KMS-11 (cell line): ENCODE measurements at regions not wholly inside any gene's neighbourhood (a gene's known extent, or its start where the extent isn't known, plus 50 kb on each side); places are given as distances from the start of the nearest gene placed in this dataset.

ENCODE experiments used
- H2AFZ ChIP-seq: fragments of 200-600 bp; sonication (generic); 2 replicates; pipeline ENCODE4 v1.6.1; 2016; ENCODE audit warnings: antibody characterized with exemption, mixed run types, low read depth
- H3K27ac ChIP-seq: fragments of 200-600 bp; sonication (generic); 2 replicates; pipeline ENCODE4 v1.6.1; 2016; ENCODE audit warnings: mild to moderate bottlenecking, mixed run types
- H3K27me3 ChIP-seq: fragments of 200-600 bp; sonication (generic); 2 replicates; pipeline ENCODE4 v1.6.1; 2017; ENCODE audit warnings: mild to moderate bottlenecking, low read depth, mixed run types, moderate library complexity; ENCODE audit not compliant: insufficient read depth
- H3K36me3 ChIP-seq: fragments of 200-600 bp; sonication (generic); 2 replicates; pipeline ENCODE4 v1.6.1; 2017; ENCODE audit warnings: mild to moderate bottlenecking, mixed run types; ENCODE audit not compliant: insufficient read depth
- H3K4me1 ChIP-seq: fragments of 200-600 bp; sonication (generic); 2 replicates; pipeline ENCODE4 v1.6.1; 2016; ENCODE audit warnings: mild to moderate bottlenecking, low read depth, mixed run types; ENCODE audit not compliant: poor library complexity, severe bottlenecking
- H3K4me2 ChIP-seq: fragments of 200-600 bp; sonication (generic); 2 replicates; pipeline ENCODE4 v1.7.0; 2016; ENCODE audit warnings: mild to moderate bottlenecking, mixed run types
- H3K4me3 ChIP-seq: fragments of 200-600 bp; sonication (generic); IDR thresholded peaks from 2 replicates; pipeline ENCODE4 v1.6.1; 2017; ENCODE audit warnings: low read depth, low read length, mixed read lengths; ENCODE audit not compliant: insufficient read depth
- H3K79me2 ChIP-seq: fragments of 200-600 bp; sonication (generic); 2 replicates; pipeline ENCODE4 v1.6.1; 2016; ENCODE audit warnings: low read depth, mixed run types; ENCODE audit not compliant: insufficient read depth
- H3K9ac ChIP-seq: fragments of 200-600 bp; sonication (generic); 2 replicates; pipeline ENCODE4 v1.6.1; 2016; ENCODE audit warnings: mild to moderate bottlenecking, mixed run types
- H4K20me1 ChIP-seq: fragments of 200-600 bp; sonication (generic); 2 replicates; pipeline ENCODE4 v1.6.1; 2016; ENCODE audit warnings: mild to moderate bottlenecking, mixed run types; ENCODE audit not compliant: insufficient read depth
- CTCF ChIP-seq: fragments of 200-600 bp; sonication (generic); conservative IDR thresholded peaks from 2 replicates; pipeline ENCODE4 v1.6.1; 2017; ENCODE audit warnings: low read depth, mild to moderate bottlenecking, antibody characterized with exemption, low read length, moderate library complexity, mixed read lengths

DNA sequence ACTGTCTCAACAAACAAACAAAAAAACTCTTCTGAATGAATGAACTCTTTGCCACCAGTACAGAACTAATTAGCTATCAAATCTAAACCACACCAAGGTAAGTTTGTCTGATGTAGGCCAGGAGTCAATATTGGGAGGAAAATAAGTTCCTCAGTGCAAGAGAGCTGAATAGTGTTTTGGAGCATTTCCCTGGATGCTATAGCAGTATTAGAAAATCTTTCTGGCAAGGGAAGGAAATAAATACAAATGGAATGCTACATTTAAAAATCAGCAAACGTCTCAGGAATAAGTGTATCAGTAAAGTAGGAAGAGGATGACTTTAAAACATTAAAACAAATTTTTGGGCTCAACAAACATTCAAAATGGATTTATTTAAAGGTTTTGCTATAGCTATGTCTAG is 81.3 kb upstream of the TMTC4 start:
- TF ChIP-seq CTCF = no peak
- Histone ChIP-seq H2AFZ (no peak overlapping the region), H3K27me3 (no peaks in the 10 kb centered on the region), H4K20me1 (no peaks in the 10 kb centered on the region), H3K36me3 (no peaks in the 10 kb centered on the region), H3K9ac (no peak overlapping the region), H3K4me1 (no peaks in the 10 kb centered on the region), H3K27ac (no peak overlapping the region), H3K79me2 (no peaks in the 10 kb centered on the region), H3K4me2 (no peak overlapping the region), H3K4me3 (no peak overlapping the region)

GRCh38 chr13:100754459-100754858 is 79.9 kb upstream of the TMTC4 start:
- no peak overlapping the region for H3K4me3 ChIP-seq
- H3K79me2 ChIP-seq = no peaks in the 10 kb centered on the region
- H3K9ac ChIP-seq = no peak overlapping the region
- no peak overlapping the region for H3K4me2 ChIP-seq
- no peak overlapping the region for H3K27ac ChIP-seq
- H2AFZ ChIP-seq = no peak overlapping the region
- no peaks in the 10 kb centered on the region for H3K27me3 ChIP-seq
- TF ChIP-seq CTCF = no peak
- no peaks in the 10 kb centered on the region for H3K36me3 ChIP-seq
- no peaks in the 10 kb centered on the region for H3K4me1 ChIP-seq
- H4K20me1 ChIP-seq = no peaks in the 10 kb centered on the region

GRCh38 chr13:100753376-100753775 is 78.8 kb upstream of the TMTC4 start:
- Histone ChIP-seq H3K27ac (no peak overlapping the region), H4K20me1 (no peaks in the 10 kb centered on the region)

GRCh38 chr13:100751826-100752225 is 77.2 kb upstream of the TMTC4 start:
- Histone ChIP-seq H4K20me1 (no peaks in the 10 kb centered on the region), H3K9ac (no peak overlapping the region), H3K4me1 (no peaks in the 10 kb centered on the region), H2AFZ (no peak overlapping the region), H3K4me2 (no peak overlapping the region), H3K79me2 (no peaks in the 10 kb centered on the region), H3K4me3 (no peak overlapping the region), H3K27me3 (no peaks in the 10 kb centered on the region), H3K36me3 (no peaks in the 10 kb centered on the region), H3K27ac (no peak overlapping the region)
- no peak for TF ChIP-seq CTCF

More at GRCh38 chr13:100753376-100753775, 78.8 kb upstream of the TMTC4 start:
- no peaks in the 10 kb centered on the region for H3K36me3 ChIP-seq
- H3K4me3 ChIP-seq = no peak overlapping the region
- H3K27me3 ChIP-seq = no peaks in the 10 kb centered on the region
- H3K79me2 ChIP-seq = no peaks in the 10 kb centered on the region
- no peak overlapping the region for H2AFZ ChIP-seq
- H3K9ac ChIP-seq = no peak overlapping the region
- no peak for TF ChIP-seq CTCF
- no peaks in the 10 kb centered on the region for H3K4me1 ChIP-seq
- H3K4me2 ChIP-seq = no peak overlapping the region
